T-helper 17 cell (primary cell): ENCODE measurements at regions not wholly inside any gene's neighbourhood (a gene's known extent, or its start where the extent isn't known, plus 50 kb on each side); places are given as distances from the start of the nearest gene placed in this dataset.

Source experiments
- ATAC-seq: fragments of 150-1000 bp; cut with Tn5 transposase; 2 replicates; pipeline ENCODE4 v1.10.0; 2021; ENCODE audit warnings: mild to moderate bottlenecking, moderate library complexity
- DNase-seq, 3 donors: peaks; one replicate each; pipeline versions ENCODE4 v3.0.0 to v3.0.0-alpha.2; 2020 to 2021
- H3K9me3 ChIP-seq: one replicate; pipeline ENCODE4 v1.7.0; 2013; ENCODE audit warnings: low read length, mild to moderate bottlenecking; ENCODE audit not compliant: control insufficient read depth, poor library complexity, severe bottlenecking
- H3K27ac Mint-ChIP-seq: one replicate; pipeline ENCODE4 v1.8.0; 2022; ENCODE audit warnings: mild to moderate bottlenecking, moderate library complexity, mixed read lengths
- H3K27me3 Mint-ChIP-seq: one replicate; pipeline ENCODE4 v1.8.0; 2022; ENCODE audit warnings: mixed read lengths
- H3K36me3 Mint-ChIP-seq: one replicate; pipeline ENCODE4 v1.8.0; 2022; ENCODE audit warnings: low read depth, mixed read lengths
- H3K4me1 Mint-ChIP-seq: one replicate; pipeline ENCODE4 v1.8.0; 2022; ENCODE audit warnings: mild to moderate bottlenecking, mixed read lengths
- H3K4me3 Mint-ChIP-seq: one replicate; pipeline ENCODE4 v1.8.0; 2022; ENCODE audit warnings: mild to moderate bottlenecking, moderate library complexity, mixed read lengths

DNA sequence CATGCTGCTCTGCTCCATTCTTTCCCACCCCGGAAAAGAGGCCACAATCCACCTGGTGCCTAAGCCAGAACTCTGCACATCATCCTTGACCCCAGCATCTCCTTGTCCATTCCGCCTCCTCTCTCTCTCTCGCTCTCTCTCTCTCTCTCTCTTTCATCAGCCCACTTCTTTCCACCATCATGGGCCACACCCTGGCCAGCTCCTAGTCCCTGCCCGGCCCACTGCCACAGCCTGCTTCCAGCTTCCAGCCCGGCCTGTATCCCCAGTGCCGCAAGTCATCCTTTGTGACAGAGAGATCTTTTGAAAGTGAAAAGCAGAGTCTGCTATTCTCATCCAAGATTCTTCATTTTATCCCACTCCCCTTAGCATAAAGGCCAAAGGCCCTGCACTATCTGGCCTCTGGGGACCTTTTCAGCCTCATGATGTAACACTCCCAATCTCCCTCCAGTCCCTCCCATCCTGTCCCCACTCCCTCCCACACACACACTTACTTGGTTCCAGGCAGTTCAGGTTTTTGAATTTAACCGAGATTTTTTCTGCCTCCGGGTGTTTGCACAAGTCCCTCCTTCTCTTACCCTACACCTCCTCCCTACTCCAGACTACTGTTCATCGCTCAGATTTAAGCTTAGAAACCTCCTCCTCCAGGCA, 214.0 kb downstream of the EN1 start:
- ATAC-seq (no peak), DNase-seq (no peak)
- no peaks in the 10 kb centered on the region for H3K9me3 ChIP-seq
- no peak overlapping the region for H3K4me3 Mint-ChIP-seq
- no peaks in the 10 kb centered on the region for H3K4me1 Mint-ChIP-seq
- H3K27me3 Mint-ChIP-seq = peaks cover 10% of the 10 kb centered on the region
- no peak overlapping the region for H3K27ac Mint-ChIP-seq
- H3K36me3 Mint-ChIP-seq = no peaks in the 10 kb centered on the region

DNA sequence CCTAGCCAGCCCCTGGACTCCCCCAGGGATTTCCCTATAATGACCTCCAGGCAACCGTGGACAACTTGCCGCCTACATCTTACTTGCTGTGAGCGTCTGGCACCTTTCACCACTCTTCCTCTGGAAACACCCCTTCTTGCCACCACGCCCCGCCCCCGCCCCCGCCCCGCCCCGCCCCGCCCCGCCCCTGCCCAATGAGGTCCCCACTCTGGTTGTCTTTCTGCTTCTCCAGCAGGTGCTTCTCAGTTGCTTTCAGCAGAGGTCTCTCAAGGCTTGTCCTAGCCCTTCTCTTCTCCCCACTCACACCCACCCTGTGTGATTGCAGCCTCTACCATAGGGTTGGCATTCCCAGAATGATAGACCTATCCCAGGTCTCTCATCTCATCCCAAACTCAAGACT, 214.5 kb downstream of the EN1 start:
- Mint-ChIP-seq H3K36me3 (no peaks in the 10 kb centered on the region), H3K4me3 (no peak overlapping the region), H3K4me1 (no peaks in the 10 kb centered on the region), H3K27me3 (peaks cover 10% of the 10 kb centered on the region), H3K27ac (no peak overlapping the region)
- DNase-seq = no peak
- no peak for ATAC-seq
- no peaks in the 10 kb centered on the region for H3K9me3 ChIP-seq

- H3K9me3 ChIP-seq = no peaks in the 10 kb centered on the region
- Mint-ChIP-seq H3K27me3 (peaks cover 7% of the 10 kb centered on the region), H3K27ac (no peak overlapping the region), H3K4me1 (no peaks in the 10 kb centered on the region), H3K36me3 (no peaks in the 10 kb centered on the region), H3K4me3 (no peak overlapping the region)
- no peak for DNase-seq
- ATAC-seq = no peak
These were observed 220.3 kb downstream of the EN1 start for GRCh38 chr2:118627156-118627555.

- no peak overlapping the region for H3K4me3 Mint-ChIP-seq
- H3K36me3 Mint-ChIP-seq = no peaks in the 10 kb centered on the region
- ATAC-seq = no peak
- H3K9me3 ChIP-seq = no peaks in the 10 kb centered on the region
- H3K4me1 Mint-ChIP-seq = no peaks in the 10 kb centered on the region
- no peak overlapping the region for H3K27ac Mint-ChIP-seq
- DNase-seq = no peak
- peaks cover 28% of the 10 kb centered on the region for H3K27me3 Mint-ChIP-seq
These were observed 224.5 kb downstream of the EN1 start for GRCh38 chr2:118622913-118623312.

DNA sequence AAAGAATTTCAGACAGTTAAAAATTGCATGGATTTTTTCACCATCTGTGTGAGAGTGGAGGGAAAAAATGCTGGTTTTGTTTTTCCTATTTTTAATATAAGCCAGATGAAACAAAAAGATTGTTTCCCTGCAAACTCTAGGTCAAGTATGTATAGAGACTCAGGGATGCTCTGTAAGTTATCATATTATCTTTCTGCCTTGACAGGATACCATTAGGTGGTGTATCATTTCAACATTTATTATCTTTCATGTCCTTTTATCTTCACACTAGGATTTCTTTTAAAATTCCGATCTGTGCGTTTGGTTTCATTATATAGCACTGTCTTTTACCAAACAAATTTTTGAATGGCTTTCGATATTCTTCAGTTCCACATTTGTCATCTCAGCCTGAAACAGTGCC, 225.3 kb downstream of the EN1 start:
- H3K9me3 ChIP-seq = no peaks in the 10 kb centered on the region
- Mint-ChIP-seq H3K4me3 (no peak overlapping the region), H3K4me1 (no peaks in the 10 kb centered on the region), H3K27ac (no peak overlapping the region), H3K36me3 (no peaks in the 10 kb centered on the region), H3K27me3 (peaks cover 28% of the 10 kb centered on the region)
- ATAC-seq (no peak), DNase-seq (no peak)

- ATAC-seq (no peak), DNase-seq (no peak)
- peaks cover 3% of the 10 kb centered on the region for H3K9me3 ChIP-seq
- Mint-ChIP-seq H3K27ac (no peak overlapping the region), H3K27me3 (peaks cover 35% of the 10 kb centered on the region), H3K4me1 (no peaks in the 10 kb centered on the region), H3K4me3 (no peak overlapping the region), H3K36me3 (no peaks in the 10 kb centered on the region)
These were observed 229.2 kb downstream of the EN1 start for GRCh38 chr2:118618279-118618678.

- peaks cover 3% of the 10 kb centered on the region for H3K9me3 ChIP-seq
- no peak overlapping the region for H3K27ac Mint-ChIP-seq
- DNase-seq = no peak
- no peak overlapping the region for H3K4me3 Mint-ChIP-seq
- ATAC-seq = no peak
- no peaks in the 10 kb centered on the region for H3K4me1 Mint-ChIP-seq
- no peaks in the 10 kb centered on the region for H3K36me3 Mint-ChIP-seq
- H3K27me3 Mint-ChIP-seq = peaks cover 45% of the 10 kb centered on the region
These were observed 231.0 kb downstream of the EN1 start for GRCh38 chr2:118616432-118616831.

DNA sequence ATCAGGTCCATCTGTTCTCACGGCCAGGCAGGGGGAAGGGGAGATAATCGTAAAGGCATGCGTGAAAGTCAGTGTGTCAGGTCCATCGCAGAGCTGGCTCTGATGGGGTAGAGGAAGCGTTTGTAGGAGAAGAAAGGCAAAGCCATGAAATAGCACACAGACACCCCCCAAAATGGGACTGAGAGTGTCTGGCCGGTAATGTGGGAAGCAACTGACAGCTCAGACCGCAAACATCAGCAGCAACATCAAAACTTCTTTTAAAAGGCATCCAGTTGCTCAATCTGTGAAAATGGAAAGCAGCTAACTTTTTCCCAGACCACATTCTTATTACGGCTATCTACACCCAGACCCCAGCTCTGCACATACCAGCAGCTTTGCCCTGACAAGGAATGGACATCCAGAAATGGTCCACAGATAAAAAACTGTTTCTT, 232.6 kb downstream of the EN1 start:
- H3K4me1 Mint-ChIP-seq = no peaks in the 10 kb centered on the region
- peaks cover 38% of the 10 kb centered on the region for H3K27me3 Mint-ChIP-seq
- no peak overlapping the region for H3K4me3 Mint-ChIP-seq
- no peak for ATAC-seq
- H3K27ac Mint-ChIP-seq = no peak overlapping the region
- peaks cover 3% of the 10 kb centered on the region for H3K9me3 ChIP-seq
- no peak for DNase-seq
- no peaks in the 10 kb centered on the region for H3K36me3 Mint-ChIP-seq

DNA sequence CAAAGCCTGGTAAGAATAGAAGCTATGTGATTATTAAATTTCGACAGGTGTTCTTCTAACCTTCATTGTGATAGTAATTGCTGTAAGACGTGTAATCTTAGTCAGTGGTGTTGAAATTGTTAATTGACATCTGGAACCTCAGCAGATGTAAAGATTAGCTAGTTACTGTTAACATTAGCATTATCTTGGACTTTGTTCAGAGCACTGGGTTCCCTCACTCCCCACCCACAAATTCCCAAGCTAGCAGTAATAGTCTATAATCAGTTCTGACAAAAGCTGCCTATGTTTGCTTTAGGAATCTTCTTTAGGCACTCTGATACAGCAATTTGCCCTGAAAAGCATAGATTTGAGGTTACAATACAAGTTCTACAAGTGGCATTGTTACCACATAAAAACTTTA, 233.7 kb downstream of the EN1 start:
- H3K27me3 Mint-ChIP-seq = peaks cover 31% of the 10 kb centered on the region
- ATAC-seq (no peak), DNase-seq (no peak)
- H3K9me3 ChIP-seq = peaks cover 3% of the 10 kb centered on the region
- H3K4me3 Mint-ChIP-seq = no peak overlapping the region
- H3K36me3 Mint-ChIP-seq = no peaks in the 10 kb centered on the region
- no peak overlapping the region for H3K27ac Mint-ChIP-seq
- H3K4me1 Mint-ChIP-seq = no peaks in the 10 kb centered on the region

GRCh38 chr2:118611691-118612090, 235.8 kb downstream of the EN1 start:
- ATAC-seq (no peak), DNase-seq (no peak)
- Mint-ChIP-seq H3K27me3 (peaks cover 31% of the 10 kb centered on the region), H3K4me3 (no peak overlapping the region), H3K27ac (no peak overlapping the region), H3K4me1 (no peaks in the 10 kb centered on the region), H3K36me3 (no peaks in the 10 kb centered on the region)
- peaks cover 3% of the 10 kb centered on the region for H3K9me3 ChIP-seq

GRCh38 chr2:118609138-118609537, 238.3 kb downstream of the EN1 start:
- Mint-ChIP-seq H3K27ac (no peak overlapping the region), H3K4me3 (no peak overlapping the region), H3K27me3 (peaks cover 24% of the 10 kb centered on the region), H3K4me1 (no peaks in the 10 kb centered on the region), H3K36me3 (no peaks in the 10 kb centered on the region)
- ATAC-seq = no peak
- no peak for DNase-seq
- H3K9me3 ChIP-seq = no peaks in the 10 kb centered on the region

DNA sequence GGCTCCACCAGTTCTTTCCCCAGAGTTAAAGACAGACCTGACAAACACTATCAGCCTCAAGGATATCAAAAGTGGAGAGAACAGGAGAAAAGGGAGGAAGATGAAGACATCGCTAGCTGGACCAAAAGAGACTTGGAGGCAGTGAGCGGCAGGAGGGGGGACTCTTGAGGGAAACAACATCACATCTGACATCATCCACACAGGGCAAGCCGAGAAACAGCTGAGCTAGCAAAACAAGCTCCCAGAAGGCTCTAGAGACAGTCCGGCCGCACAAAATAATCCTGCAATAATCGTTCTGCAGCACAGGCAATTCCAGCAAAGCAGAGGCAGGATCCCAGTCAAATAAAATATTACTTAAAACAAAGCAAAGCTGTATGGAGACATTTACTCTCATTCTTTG, 239.8 kb downstream of the EN1 start:
- Mint-ChIP-seq H3K36me3 (no peaks in the 10 kb centered on the region), H3K27me3 (peaks cover 20% of the 10 kb centered on the region), H3K4me3 (no peak overlapping the region), H3K27ac (no peak overlapping the region), H3K4me1 (no peaks in the 10 kb centered on the region)
- DNase-seq (no peak), ATAC-seq (no peak)
- no peaks in the 10 kb centered on the region for H3K9me3 ChIP-seq

GRCh38 chr2:118604811-118605210, 242.6 kb downstream of the EN1 start:
- Mint-ChIP-seq H3K4me3 (no peak overlapping the region), H3K4me1 (no peaks in the 10 kb centered on the region), H3K27ac (no peak overlapping the region), H3K36me3 (no peaks in the 10 kb centered on the region), H3K27me3 (peaks cover 13% of the 10 kb centered on the region)
- ATAC-seq (no peak), DNase-seq (no peak)
- no peaks in the 10 kb centered on the region for H3K9me3 ChIP-seq

- ATAC-seq = no peak
- Mint-ChIP-seq H3K4me3 (no peak overlapping the region), H3K4me1 (no peaks in the 10 kb centered on the region), H3K27ac (no peak overlapping the region), H3K27me3 (peaks cover 13% of the 10 kb centered on the region), H3K36me3 (no peaks in the 10 kb centered on the region)
- no peaks in the 10 kb centered on the region for H3K9me3 ChIP-seq
- DNase-seq = no peak
These were observed 243.1 kb downstream of the EN1 start for GRCh38 chr2:118604371-118604770.
